HUES6 (cell line): ENCODE measurements at regions not wholly inside any gene's neighbourhood (a gene's known extent, or its start where the extent isn't known, plus 50 kb on each side); places are given as distances from the start of the nearest gene placed in this dataset.
"Not testable (repeated sequence)": the region's sequence is repeated elsewhere in the genome, so short reads cannot be mapped to it uniquely, and the experiment has no call there.

Experiments used
- H3K27ac ChIP-seq: 2 replicates; pipeline ENCODE4 v1.7.0; 2013; ENCODE audit warnings: low read depth, mild to moderate bottlenecking, low read length, inconsistent platforms
- H3K27me3 ChIP-seq: 2 replicates; pipeline ENCODE4 v1.6.1; 2013; ENCODE audit warnings: low read length; ENCODE audit not compliant: control insufficient read depth, insufficient read depth
- H3K36me3 ChIP-seq: 2 replicates; pipeline ENCODE4 v1.6.1; 2013; ENCODE audit warnings: low read length; ENCODE audit not compliant: control insufficient read depth, insufficient read depth
- H3K4me1 ChIP-seq: 2 replicates; pipeline ENCODE4 v1.6.1; 2013; ENCODE audit warnings: low read length; ENCODE audit not compliant: control insufficient read depth, insufficient read depth
- H3K4me3 ChIP-seq: 2 replicates; pipeline ENCODE4 v1.5.1; 2013; ENCODE audit warnings: low read depth, low read length
- H3K9ac ChIP-seq: one replicate; pipeline ENCODE4 v1.6.1; 2013; ENCODE audit warnings: mild to moderate bottlenecking, low read length
- H3K9me3 ChIP-seq: 2 replicates; pipeline ENCODE4 v1.6.1; 2013; ENCODE audit warnings: low read depth, low read length; ENCODE audit not compliant: control insufficient read depth, insufficient read depth

- H3K4me1 ChIP-seq: peaks cover 4% of the 10 kb centered on the region; the same call in 1 of the 2 replicates
- no peak overlapping the region for H3K27ac ChIP-seq
- no peaks in the 10 kb centered on the region for H3K36me3 ChIP-seq
- H3K4me3 ChIP-seq: no peak overlapping the region
- H3K27me3 ChIP-seq: no peaks in the 10 kb centered on the region
- no peak overlapping the region for H3K9ac ChIP-seq
- H3K9me3 ChIP-seq: no peaks in the 10 kb centered on the region
Observed at GRCh38 chr20:54985091-54985490, 509.7 kb downstream of the DOK5 start.

- Histone ChIP-seq H3K9ac (no peak overlapping the region), H3K36me3 (no peaks in the 10 kb centered on the region), H3K27me3 (no peaks in the 10 kb centered on the region), H3K4me1 (peaks cover 4% of the 10 kb centered on the region; the same call in 1 of the 2 replicates), H3K9me3 (no peaks in the 10 kb centered on the region), H3K27ac (no peak overlapping the region), H3K4me3 (no peak overlapping the region)
Observed at GRCh38 chr20:54984104-54984448, 508.7 kb downstream of the DOK5 start.

- not testable (repeated sequence) for H3K27me3 ChIP-seq, H3K9ac ChIP-seq, H3K9me3 ChIP-seq, H3K36me3 ChIP-seq, H3K4me1 ChIP-seq, H3K4me3 ChIP-seq, H3K27ac ChIP-seq
Observed at GRCh38 chr20:54983394-54984103, 508.2 kb downstream of the DOK5 start.

- no peaks in the 10 kb centered on the region for H3K36me3 ChIP-seq
- H3K4me3 ChIP-seq: no peak overlapping the region
Observed at GRCh38 chr20:54981175-54981574, 505.8 kb downstream of the DOK5 start.

GRCh38 chr20:54980103-54980960 is 504.9 kb downstream of the DOK5 start:
- no peak overlapping the region for H3K27ac ChIP-seq

More at GRCh38 chr20:54981175-54981574, 505.8 kb downstream of the DOK5 start:
- Histone ChIP-seq H3K4me1 (peaks cover 4% of the 10 kb centered on the region; the same call in 1 of the 2 replicates), H3K27me3 (no peaks in the 10 kb centered on the region), H3K9ac (no peak overlapping the region), H3K27ac (no peak overlapping the region), H3K9me3 (no peaks in the 10 kb centered on the region)

GRCh38 chr20:54950304-54950703 is 474.9 kb downstream of the DOK5 start:
- Histone ChIP-seq H3K4me3 (no peak overlapping the region), H3K36me3 (no peaks in the 10 kb centered on the region), H3K27ac (no peak overlapping the region), H3K9me3 (no peaks in the 10 kb centered on the region), H3K4me1 (no peaks in the 10 kb centered on the region), H3K9ac (no peak overlapping the region), H3K27me3 (no peaks in the 10 kb centered on the region)

More at GRCh38 chr20:54980103-54980960, 504.9 kb downstream of the DOK5 start:
- H3K4me3 ChIP-seq: no peak overlapping the region
- H3K36me3 ChIP-seq: no peaks in the 10 kb centered on the region
- H3K27me3 ChIP-seq: no peaks in the 10 kb centered on the region
- no peak overlapping the region for H3K9ac ChIP-seq
- H3K4me1 ChIP-seq: peaks cover 4% of the 10 kb centered on the region; the same call in 1 of the 2 replicates
- no peaks in the 10 kb centered on the region for H3K9me3 ChIP-seq

- H3K27ac ChIP-seq: no peak overlapping the region
- H3K9ac ChIP-seq: no peak overlapping the region
- H3K9me3 ChIP-seq: no peaks in the 10 kb centered on the region
- no peaks in the 10 kb centered on the region for H3K4me1 ChIP-seq
- H3K27me3 ChIP-seq: no peaks in the 10 kb centered on the region
- no peaks in the 10 kb centered on the region for H3K36me3 ChIP-seq
- no peak overlapping the region for H3K4me3 ChIP-seq
Observed at GRCh38 chr20:54941666-54942065, 466.3 kb downstream of the DOK5 start.

GRCh38 chr20:54940522-54940921 is 465.1 kb downstream of the DOK5 start:
- no peaks in the 10 kb centered on the region for H3K9me3 ChIP-seq
- no peaks in the 10 kb centered on the region for H3K36me3 ChIP-seq

GRCh38 chr20:54938707-54939106 is 463.3 kb downstream of the DOK5 start:
- Histone ChIP-seq H3K9me3 (no peaks in the 10 kb centered on the region), H3K9ac (no peak overlapping the region)

More at GRCh38 chr20:54940522-54940921, 465.1 kb downstream of the DOK5 start:
- no peak overlapping the region for H3K27ac ChIP-seq
- H3K4me1 ChIP-seq: no peaks in the 10 kb centered on the region
- H3K9ac ChIP-seq: no peak overlapping the region
- H3K4me3 ChIP-seq: no peak overlapping the region
- H3K27me3 ChIP-seq: no peaks in the 10 kb centered on the region

GRCh38 chr20:54933212-54933904 is 458.0 kb downstream of the DOK5 start:
- H3K36me3 ChIP-seq: no peaks in the 10 kb centered on the region
- H3K27ac ChIP-seq: no peak overlapping the region
- H3K4me3 ChIP-seq: no peak overlapping the region
- no peaks in the 10 kb centered on the region for H3K4me1 ChIP-seq
- 0 out of 2 replicates have a peak, but pooled peaks cover 3% of the 10 kb centered on the region for H3K9me3 ChIP-seq
- no peak overlapping the region for H3K9ac ChIP-seq
- no peaks in the 10 kb centered on the region for H3K27me3 ChIP-seq

More at GRCh38 chr20:54938707-54939106, 463.3 kb downstream of the DOK5 start:
- H3K27ac ChIP-seq: no peak overlapping the region
- H3K4me1 ChIP-seq: no peaks in the 10 kb centered on the region
- H3K27me3 ChIP-seq: no peaks in the 10 kb centered on the region
- H3K36me3 ChIP-seq: no peaks in the 10 kb centered on the region
- H3K4me3 ChIP-seq: no peak overlapping the region
